ENCODE measurements at regions not wholly inside any gene's neighbourhood (a gene's known extent, or its start where the extent isn't known, plus 50 kb on each side); places are given as distances from the start of the nearest gene placed in this dataset.

- H2AFZ ChIP-seq (ENCODE audit: low read length): no peak overlapping the region
- no peak overlapping the region for H3K9ac ChIP-seq (ENCODE audit: low read length)
- H3K9me2 ChIP-seq (replicated peaks; ENCODE audit: insufficient read depth, low read length): no peaks in the 10 kb centered on the region
- H3K9me3 ChIP-seq (replicated peaks; ENCODE audit: insufficient read depth, low read length): no peaks in the 10 kb centered on the region
- H3K79me2 ChIP-seq (ENCODE audit: low read length): no peaks in the 10 kb centered on the region
- no peaks in the 10 kb centered on the region for H3K27me3 ChIP-seq (replicated peaks; ENCODE audit: insufficient read depth, low read length)
- no peaks in the 10 kb centered on the region for H3K4me1 ChIP-seq (ENCODE audit: low read length)
- no peak for TF ChIP-seq EZH2 (optimal IDR thresholded peaks at IDR 0.05; ENCODE audit: low read depth, low read length)
- no peak for TF ChIP-seq EZH2phosphoT487 (IDR thresholded peaks at IDR 0.05; ENCODE audit: low read length)
- no peak for TF ChIP-seq CTCF (IDR thresholded peaks at IDR 0.05; ENCODE audit: low read length)
- H3K4me3 ChIP-seq (ENCODE audit: low read length): no peak overlapping the region
- H3F3A ChIP-seq (ENCODE audit: insufficient read depth, low read length): no peaks in the 10 kb centered on the region
- no peak for DNase-seq
- no peak overlapping the region for H3K4me2 ChIP-seq (ENCODE audit: low read depth, low read length)
- no peak overlapping the region for H3K27ac ChIP-seq (ENCODE audit: low read length)
- no peaks in the 10 kb centered on the region for H4K20me1 ChIP-seq (ENCODE audit: insufficient read depth, low read length)
- H3K36me3 ChIP-seq (replicated peaks; ENCODE audit: insufficient read depth, low read length): no peaks in the 10 kb centered on the region
These were observed 411.7 kb downstream of the GALC start for GRCh38 chr14:87581298-87581697.

GRCh38 chr14:87579036-87579435, 413.9 kb downstream of the GALC start:
- no peaks in the 10 kb centered on the region for H3K79me2 ChIP-seq (ENCODE audit: low read length)
- no peaks in the 10 kb centered on the region for H4K20me1 ChIP-seq (ENCODE audit: insufficient read depth, low read length)
- H3K9me3 ChIP-seq (replicated peaks; ENCODE audit: insufficient read depth, low read length): no peaks in the 10 kb centered on the region
- H2AFZ ChIP-seq (ENCODE audit: low read length): no peak overlapping the region
- H3K27me3 ChIP-seq (replicated peaks; ENCODE audit: insufficient read depth, low read length): no peaks in the 10 kb centered on the region
- H3K9me2 ChIP-seq (replicated peaks; ENCODE audit: insufficient read depth, low read length): no peaks in the 10 kb centered on the region
- no peak for DNase-seq
- H3K4me3 ChIP-seq (ENCODE audit: low read length): no peak overlapping the region
- no peak overlapping the region for H3K4me2 ChIP-seq (ENCODE audit: low read depth, low read length)
- no peaks in the 10 kb centered on the region for H3K36me3 ChIP-seq (replicated peaks; ENCODE audit: insufficient read depth, low read length)
- H3F3A ChIP-seq (ENCODE audit: insufficient read depth, low read length): no peaks in the 10 kb centered on the region
- no peak overlapping the region for H3K9ac ChIP-seq (ENCODE audit: low read length)
- TF ChIP-seq EZH2phosphoT487 (IDR thresholded peaks at IDR 0.05; ENCODE audit: low read length): no peak
- TF ChIP-seq EZH2 (optimal IDR thresholded peaks at IDR 0.05; ENCODE audit: low read depth, low read length): no peak
- no peak for TF ChIP-seq CTCF (IDR thresholded peaks at IDR 0.05; ENCODE audit: low read length)
- H3K4me1 ChIP-seq (ENCODE audit: low read length): no peaks in the 10 kb centered on the region
- H3K27ac ChIP-seq (ENCODE audit: low read length): no peak overlapping the region

- Histone ChIP-seq H3K79me2 (ENCODE audit: low read length) (no peaks in the 10 kb centered on the region), H3K9me2 (replicated peaks; ENCODE audit: insufficient read depth, low read length) (no peaks in the 10 kb centered on the region), H3K4me3 (ENCODE audit: low read length) (no peak overlapping the region), H3K9ac (ENCODE audit: low read length) (no peak overlapping the region), H2AFZ (ENCODE audit: low read length) (no peak overlapping the region), H3K4me1 (ENCODE audit: low read length) (no peaks in the 10 kb centered on the region), H3K4me2 (ENCODE audit: low read depth, low read length) (no peak overlapping the region), H3K36me3 (replicated peaks; ENCODE audit: insufficient read depth, low read length) (no peaks in the 10 kb centered on the region), H3K27ac (ENCODE audit: low read length) (no peak overlapping the region), H3K9me3 (replicated peaks; ENCODE audit: insufficient read depth, low read length) (no peaks in the 10 kb centered on the region), H3K27me3 (replicated peaks; ENCODE audit: insufficient read depth, low read length) (no peaks in the 10 kb centered on the region), H3F3A (ENCODE audit: insufficient read depth, low read length) (no peaks in the 10 kb centered on the region), H4K20me1 (ENCODE audit: insufficient read depth, low read length) (no peaks in the 10 kb centered on the region)
- no peak for TF ChIP-seq EZH2phosphoT487 (IDR thresholded peaks at IDR 0.05; ENCODE audit: low read length)
- no peak for TF ChIP-seq CTCF (IDR thresholded peaks at IDR 0.05; ENCODE audit: low read length)
- TF ChIP-seq EZH2 (optimal IDR thresholded peaks at IDR 0.05; ENCODE audit: low read depth, low read length): no peak
- DNase-seq: no peak
These were observed 417.6 kb downstream of the GALC start for GRCh38 chr14:87575378-87575777.
